ENCODE measurements at regions not wholly inside any gene's neighbourhood (a gene's known extent, or its start where the extent isn't known, plus 50 kb on each side); places are given as distances from the start of the nearest gene placed in this dataset.
A peak's percentile ranks its signal among the peaks of the same experiment; 100 is the strongest.

DNA sequence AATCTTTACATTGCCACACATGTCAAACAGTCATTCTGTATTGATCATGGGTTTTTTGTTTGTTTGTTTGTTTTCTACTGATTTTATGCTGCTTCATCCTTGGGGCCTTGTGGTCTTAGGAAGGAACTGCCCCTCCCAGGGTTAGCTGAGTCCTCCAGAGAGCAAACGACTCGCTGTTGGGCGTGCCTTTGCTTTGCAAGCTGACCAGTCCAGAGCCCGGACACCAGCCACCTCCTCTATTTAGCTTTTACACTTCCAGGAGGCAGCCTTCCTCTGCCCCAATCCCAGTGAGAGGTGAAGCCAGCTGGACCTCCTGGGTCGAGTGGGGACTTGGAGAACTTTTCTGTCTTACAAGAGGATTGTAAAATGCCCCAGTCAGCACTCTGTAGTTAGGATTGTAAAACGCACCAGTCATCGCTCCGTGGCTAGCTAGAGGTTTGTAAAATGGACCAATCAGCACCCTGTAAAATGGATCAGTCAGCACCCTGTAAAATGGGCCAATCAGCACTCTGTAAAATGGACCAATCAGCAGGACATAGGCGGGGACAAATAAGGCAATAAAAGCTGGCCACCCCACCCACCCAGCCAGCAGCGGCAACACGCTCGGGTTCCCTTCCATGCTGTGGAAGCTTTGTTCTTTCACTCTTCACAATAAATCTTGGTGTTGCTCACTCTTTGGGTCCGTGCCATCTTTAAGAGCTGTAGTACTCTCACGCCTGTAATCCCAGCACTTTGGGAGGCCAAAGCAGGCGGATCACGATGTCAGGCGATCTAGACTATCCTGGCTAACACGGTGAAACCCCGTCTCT is 154.4 kb downstream of the ERCC6L2 start:
- Histone ChIP-seq H3K36me3 (no peaks in the 10 kb centered on the region), H3K4me3 (no peak overlapping the region), H3K4me1 (peaks cover 13 to 17% (median 14%) of the 10 kb centered on the region in 3 donors), H3K27ac (no peak overlapping the region), H3K9me3 (no peaks in the 10 kb centered on the region), H3K27me3 (no peaks in the 10 kb centered on the region)
- peak in 1 of 6 donors; percentile 48 for DNase-seq
- no peak for ATAC-seq
- TF ChIP-seq, protein P1, sequence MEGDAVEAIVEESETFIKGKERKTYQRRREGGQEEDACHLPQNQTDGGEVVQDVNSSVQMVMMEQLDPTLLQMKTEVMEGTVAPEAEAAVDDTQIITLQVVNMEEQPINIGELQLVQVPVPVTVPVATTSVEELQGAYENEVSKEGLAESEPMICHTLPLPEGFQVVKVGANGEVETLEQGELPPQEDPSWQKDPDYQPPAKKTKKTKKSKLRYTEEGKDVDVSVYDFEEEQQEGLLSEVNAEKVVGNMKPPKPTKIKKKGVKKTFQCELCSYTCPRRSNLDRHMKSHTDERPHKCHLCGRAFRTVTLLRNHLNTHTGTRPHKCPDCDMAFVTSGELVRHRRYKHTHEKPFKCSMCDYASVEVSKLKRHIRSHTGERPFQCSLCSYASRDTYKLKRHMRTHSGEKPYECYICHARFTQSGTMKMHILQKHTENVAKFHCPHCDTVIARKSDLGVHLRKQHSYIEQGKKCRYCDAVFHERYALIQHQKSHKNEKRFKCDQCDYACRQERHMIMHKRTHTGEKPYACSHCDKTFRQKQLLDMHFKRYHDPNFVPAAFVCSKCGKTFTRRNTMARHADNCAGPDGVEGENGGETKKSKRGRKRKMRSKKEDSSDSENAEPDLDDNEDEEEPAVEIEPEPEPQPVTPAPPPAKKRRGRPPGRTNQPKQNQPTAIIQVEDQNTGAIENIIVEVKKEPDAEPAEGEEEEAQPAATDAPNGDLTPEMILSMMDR (IDR thresholded peaks at IDR 0.05), result no peak
- intact Hi-C loops (cut with DNase I), result no loop called here
- no peak for FAIRE-seq
- 94 to 95% methylated on average over 19 of the region's 19 CpGs for WGBS, 2 donors

DNA sequence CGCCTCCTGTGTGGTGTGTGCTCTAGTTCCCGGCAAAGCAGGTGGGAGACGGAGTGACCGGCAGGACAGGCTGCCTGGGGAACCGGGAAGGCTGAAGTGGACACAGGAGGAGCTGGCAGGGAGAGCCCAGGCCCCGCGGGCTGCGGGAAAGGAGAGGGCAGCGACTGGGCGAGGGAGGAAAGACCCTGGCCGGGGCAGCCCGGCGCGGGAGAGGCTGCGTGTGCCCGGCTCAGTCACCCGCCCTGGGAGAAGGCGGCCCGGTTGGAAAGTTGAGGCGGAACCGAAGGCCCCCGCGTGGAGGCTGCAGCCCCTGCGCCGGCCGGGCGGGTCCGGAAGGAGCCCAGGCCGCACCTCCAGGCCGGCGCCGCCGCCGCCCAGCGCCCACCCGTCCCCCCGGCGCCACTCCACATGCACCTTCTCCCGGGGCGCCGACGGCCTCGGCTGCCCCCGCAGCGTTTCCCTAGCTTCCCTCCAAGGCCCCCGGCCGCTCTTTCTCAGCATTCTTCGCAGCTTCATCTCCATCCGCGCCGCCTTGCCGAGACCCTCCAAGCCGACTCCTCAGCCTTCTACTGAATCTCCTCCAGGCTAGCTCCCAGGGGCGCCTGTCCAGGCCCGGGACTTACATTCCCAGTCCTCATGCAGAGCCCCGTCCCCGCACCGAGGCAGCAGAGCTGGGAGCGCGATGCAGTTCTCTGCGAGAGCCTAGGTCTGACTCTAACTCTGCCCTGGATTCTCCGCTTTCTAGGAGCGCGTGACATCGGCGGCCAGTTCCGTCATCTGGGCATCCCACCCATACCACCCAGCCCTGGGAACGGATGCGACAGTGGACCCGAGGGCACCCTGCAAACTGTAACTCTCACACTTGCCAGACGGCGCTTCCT is 152.0 kb downstream of the ERCC6L2 start:
- ATAC-seq (peak in 3 of 4 donors; percentile 4 to 16 (median 11)), DNase-seq (peak in 2 of 6 donors; percentile 62 to 63), FAIRE-seq (no peak)
- H3K4me1 ChIP-seq, result peaks cover 13 to 17% (median 14%) of the 10 kb centered on the region in 3 donors
- no peak overlapping the region for H3K27ac ChIP-seq
- intact Hi-C loops (cut with DNase I), result no loop called here
- H3K4me3 ChIP-seq, result peak overlapping the region in 2 of 4 donors; percentile 19 to 37
- WGBS, 2 donors, result 40 to 41% methylated on average over 58 to 72 of the region's 72 CpGs
- TF ChIP-seq, protein P1 (IDR thresholded peaks at IDR 0.05), result no peak
- no peaks in the 10 kb centered on the region for H3K9me3 ChIP-seq
- H3K36me3 ChIP-seq, result no peaks in the 10 kb centered on the region
- no peaks in the 10 kb centered on the region for H3K27me3 ChIP-seq

DNA sequence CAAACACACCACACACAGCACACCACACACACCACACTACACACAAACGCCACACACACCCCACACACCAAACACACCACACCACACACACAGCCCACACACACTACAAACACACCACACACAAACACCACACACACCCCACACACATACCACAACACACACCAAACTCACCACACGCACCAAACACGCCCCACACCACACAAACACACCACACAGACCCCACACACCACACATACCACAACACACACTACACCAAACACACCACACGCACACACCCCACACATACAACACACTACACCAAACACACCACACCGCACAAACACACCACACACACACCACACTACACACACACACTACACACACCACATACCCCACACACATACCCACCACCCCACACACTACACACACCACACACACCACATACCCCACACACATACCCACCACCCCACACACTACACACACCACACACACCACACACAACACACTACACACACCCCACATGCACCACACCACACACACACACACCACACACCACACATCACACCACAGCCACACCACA is 151.2 kb downstream of the ERCC6L2 start:
- Histone ChIP-seq H3K4me1 (peaks cover 12 to 17% (median 12%) of the 10 kb centered on the region in 3 donors), H3K27me3 (no peaks in the 10 kb centered on the region), H3K4me3 (no peak overlapping the region), H3K27ac (no peak overlapping the region), H3K9me3 (no peaks in the 10 kb centered on the region), H3K36me3 (no peaks in the 10 kb centered on the region)
- FAIRE-seq (no peak), DNase-seq (no peak), ATAC-seq (no peak)
- WGBS, 2 donors, result 97 to 98% methylated on average over 5 of the region's 5 CpGs
- intact Hi-C loops (cut with DNase I), result no loop called here
- TF ChIP-seq, protein P1 (IDR thresholded peaks at IDR 0.05), result no peak

DNA sequence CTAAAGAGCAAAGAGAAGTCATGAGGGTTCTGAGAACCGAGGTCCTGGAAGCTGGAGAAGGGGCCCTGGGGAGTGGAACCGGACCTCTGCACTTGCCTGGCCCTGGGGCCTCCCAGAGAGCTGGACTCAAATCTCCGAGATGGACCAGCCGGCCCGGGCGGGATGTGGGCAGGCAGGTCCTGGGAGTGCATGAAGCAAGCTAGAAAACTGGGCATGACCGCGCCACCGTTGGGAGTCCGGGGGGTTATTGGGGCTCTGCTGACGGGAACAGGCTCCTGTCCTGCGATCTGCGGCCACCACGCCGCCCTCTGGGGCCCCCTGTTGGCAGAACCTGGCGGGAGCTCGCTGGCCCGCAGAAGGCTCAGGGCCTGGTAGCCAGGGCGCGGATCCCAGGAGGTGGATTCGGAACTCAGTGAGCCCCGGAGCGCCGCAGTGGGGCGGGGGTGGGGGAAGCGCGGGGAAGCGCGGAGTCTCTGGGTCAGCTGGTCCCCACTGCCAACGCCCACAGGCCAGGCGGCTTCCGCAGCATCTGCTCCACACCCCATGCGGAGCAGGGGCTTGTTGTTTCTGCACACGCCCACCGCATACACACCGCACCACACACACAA is 150.6 kb downstream of the ERCC6L2 start:
- TF ChIP-seq, protein P1 (IDR thresholded peaks at IDR 0.05), result no peak
- WGBS, 2 donors, result 75 to 78% methylated on average over 36 of the region's 36 CpGs
- no peaks in the 10 kb centered on the region for H3K36me3 ChIP-seq
- intact Hi-C loops (cut with DNase I), result no loop called here
- no peaks in the 10 kb centered on the region for H3K9me3 ChIP-seq
- peak in 2 of 6 donors; percentile 49 to 55 for DNase-seq
- no peak overlapping the region for H3K27ac ChIP-seq
- no peaks in the 10 kb centered on the region for H3K27me3 ChIP-seq
- ATAC-seq, result no peak
- peaks cover 6 to 12% (median 6%) of the 10 kb centered on the region in 3 donors for H3K4me1 ChIP-seq
- no peak for FAIRE-seq
- no peak overlapping the region for H3K4me3 ChIP-seq
